ENCODE measurements at regions not wholly inside any gene's neighbourhood (a gene's known extent, or its start where the extent isn't known, plus 50 kb on each side); places are given as distances from the start of the nearest gene placed in this dataset.

GRCh38 chr12:92489781-92490180 is 213.0 kb upstream of the PLEKHG7 start:
- DNase-seq: no peak

DNA sequence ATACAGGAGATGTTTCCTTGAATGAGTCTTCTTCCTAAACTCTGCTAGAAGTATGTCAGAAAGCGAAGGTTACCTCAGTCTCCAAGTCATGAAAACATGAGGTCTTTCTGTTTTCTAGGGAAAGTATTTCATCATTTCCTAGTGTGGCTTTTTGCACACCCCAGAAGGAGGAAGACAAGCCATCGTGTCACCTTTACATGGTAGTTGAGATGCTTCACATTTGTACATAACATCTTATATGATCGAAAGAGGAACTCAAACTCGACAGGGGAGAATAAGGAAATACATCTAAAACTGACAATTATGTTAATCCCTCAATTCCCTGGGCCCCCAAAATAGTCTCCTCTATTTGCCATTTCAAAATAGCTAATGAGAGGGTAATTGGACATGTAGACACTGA is 214.1 kb upstream of the PLEKHG7 start:
- no peak for DNase-seq

GRCh38 chr12:92487138-92487485 is 215.7 kb upstream of the PLEKHG7 start:
- DNase-seq: no peak

DNA sequence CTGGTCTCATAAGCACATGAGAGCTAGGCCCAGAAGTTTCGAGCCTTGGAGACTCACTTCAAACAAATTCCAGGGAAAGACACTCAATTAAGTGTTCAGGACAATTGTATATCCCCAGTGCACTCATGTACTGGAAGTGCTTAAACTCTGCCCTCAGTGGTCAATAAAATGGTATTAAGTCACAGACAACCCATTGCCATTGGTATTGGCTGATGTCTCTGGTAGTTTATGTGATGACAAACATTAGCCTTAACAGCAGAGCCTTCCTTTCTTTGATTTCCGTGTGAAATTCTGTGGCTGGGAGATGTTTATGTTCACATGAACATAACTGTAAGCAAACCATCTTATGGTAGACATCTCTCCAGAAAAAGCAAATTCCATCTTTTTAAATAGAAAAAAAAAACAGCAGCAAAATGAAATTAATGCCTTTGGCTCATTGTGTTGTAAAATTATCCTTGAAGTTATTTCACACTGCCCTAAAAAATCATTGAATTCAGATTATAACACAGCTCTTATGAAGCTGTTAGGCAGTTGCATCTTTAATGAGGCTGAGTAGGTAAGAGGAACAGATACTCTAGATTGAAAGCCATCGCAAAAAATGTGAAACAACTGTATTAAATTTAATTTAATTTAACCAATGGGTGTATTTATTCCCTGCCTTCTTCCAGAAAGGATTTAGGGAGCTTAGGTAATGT is 216.2 kb upstream of the PLEKHG7 start:
- DNase-seq: no peak

DNA sequence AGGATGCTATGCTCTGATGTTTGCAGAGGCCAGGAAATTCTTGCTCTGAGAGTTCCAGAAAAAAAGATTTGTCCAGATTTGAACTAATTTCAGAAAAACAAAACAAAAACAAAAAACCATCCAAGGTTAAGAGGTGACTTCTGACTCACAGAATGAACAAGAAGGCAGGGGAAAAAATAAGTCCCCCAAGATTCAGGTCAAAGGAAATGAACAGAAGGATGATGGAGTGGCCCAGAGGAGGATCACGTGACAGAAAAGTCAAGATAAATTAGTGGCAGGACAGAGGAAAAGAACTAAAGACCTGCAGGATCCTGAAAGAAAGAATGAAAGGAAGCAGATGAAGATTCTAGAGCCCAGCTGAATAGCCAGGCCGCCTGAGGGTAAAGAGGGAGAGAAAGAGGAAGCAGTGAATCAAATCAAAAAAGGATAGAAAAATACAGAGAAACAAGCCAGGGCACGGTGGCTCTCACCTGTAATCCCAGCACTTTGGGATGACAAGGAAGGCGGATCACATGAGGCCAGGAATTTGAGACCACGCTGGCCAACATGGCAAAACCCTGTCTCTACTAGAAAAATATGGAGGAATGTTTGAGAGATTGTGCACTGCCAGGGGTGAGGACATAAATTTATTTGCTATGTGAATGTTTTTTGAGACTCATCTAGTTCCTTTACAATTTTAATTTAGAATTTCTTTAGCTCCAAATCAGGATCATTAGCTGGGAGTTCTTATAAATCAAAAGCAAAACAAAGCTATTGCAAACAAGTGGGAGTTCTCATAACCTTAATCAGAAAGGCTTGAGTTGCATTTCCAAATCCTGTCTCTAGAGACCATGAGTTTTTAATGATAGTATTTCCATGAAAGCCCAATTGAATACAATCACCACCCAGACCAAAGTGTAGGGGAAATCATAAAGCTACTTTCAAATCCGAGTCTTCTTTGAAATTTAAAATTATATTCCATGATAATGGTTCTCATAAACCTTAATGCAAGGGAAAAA is 217.1 kb upstream of the PLEKHG7 start:
- no peak for DNase-seq

GRCh38 chr12:92482599-92482998 is 220.2 kb upstream of the PLEKHG7 start:
- no peak for DNase-seq

DNA sequence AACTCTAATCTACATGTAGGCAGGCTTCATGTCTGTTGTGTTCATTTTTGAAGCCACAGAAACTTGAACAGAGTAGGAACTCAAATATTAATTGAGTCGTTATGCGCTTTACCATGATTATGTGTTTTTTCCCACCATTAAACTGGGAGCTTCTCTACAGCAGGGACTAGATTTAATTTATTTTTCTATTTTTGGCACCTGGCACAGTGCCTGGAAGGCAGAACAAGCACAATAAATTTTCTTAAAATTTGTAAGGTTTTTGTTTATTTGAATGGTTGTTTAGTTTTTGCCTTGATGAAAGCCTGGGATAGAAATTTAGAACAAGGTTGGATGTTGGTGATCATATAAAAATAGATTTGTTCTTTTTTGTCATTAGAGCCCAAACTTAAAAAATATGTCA is 221.7 kb upstream of the PLEKHG7 start:
- no peak for DNase-seq

DNA sequence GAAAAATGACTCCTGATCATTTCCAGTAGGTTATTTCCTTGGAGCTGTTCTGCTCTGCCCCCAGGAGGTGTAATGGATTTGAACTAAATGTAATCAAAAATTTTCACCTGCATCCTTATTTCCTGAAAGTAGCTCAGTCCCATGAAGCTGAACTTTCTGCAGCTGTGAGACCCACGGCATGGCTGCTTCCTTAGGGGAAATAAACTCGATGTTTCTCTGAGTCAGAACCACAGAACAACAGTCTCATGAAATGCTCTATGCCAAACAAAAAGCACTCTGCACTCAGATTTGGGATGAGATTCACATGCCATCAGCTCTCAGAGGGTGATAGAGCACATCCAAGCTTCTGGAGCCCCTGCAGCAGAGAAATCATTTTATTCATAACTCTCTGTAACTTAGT is 224.1 kb upstream of the PLEKHG7 start:
- no peak for DNase-seq

DNA sequence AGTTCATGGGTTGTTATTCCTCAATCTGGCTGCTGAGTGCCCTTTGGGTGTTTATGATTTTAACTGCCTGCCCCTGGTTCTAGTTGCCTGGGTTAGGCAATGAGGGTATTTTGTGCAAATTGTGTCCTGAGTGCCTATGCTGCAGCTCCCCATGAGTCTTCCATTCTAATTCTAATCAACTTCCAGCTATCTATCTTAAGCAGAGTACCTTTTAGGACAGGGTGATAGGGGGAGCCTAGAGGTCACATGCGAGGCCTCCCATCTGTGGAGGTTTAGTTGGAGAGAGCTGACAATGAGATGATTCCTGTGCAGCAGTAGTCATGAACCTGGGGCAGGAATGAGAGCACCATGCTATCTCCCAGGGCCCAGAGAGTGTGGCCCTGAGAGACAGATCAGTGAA is 225.9 kb upstream of the PLEKHG7 start:
- DNase-seq: no peak

GRCh38 chr12:92473564-92473963 is 229.2 kb upstream of the PLEKHG7 start:
- DNase-seq: no peak

- no peak for DNase-seq
Observed at GRCh38 chr12:92472201-92472600, 230.6 kb upstream of the PLEKHG7 start.

- no peak for DNase-seq
Observed at GRCh38 chr12:92471551-92471950, 231.2 kb upstream of the PLEKHG7 start.

DNA sequence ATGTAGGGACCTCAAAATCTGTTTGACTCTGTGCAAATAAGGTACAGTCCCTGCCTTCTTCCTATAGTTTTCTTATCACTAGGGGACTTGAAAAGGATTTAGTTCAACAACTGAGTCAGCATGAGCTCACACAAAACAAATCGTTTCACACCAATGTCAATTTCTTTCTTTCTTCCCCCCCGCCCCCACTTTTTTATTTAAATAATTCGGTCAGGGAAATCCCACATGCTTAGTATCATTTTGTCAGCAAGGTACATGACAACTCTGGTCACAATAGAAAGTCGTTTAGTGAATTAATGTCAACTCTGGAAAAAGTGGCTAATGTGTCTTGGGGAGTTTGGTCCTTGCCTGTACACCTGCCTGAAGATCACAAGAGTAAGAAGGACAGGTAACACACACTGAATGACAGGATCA is 232.2 kb upstream of the PLEKHG7 start:
- DNase-seq: no peak

DNA sequence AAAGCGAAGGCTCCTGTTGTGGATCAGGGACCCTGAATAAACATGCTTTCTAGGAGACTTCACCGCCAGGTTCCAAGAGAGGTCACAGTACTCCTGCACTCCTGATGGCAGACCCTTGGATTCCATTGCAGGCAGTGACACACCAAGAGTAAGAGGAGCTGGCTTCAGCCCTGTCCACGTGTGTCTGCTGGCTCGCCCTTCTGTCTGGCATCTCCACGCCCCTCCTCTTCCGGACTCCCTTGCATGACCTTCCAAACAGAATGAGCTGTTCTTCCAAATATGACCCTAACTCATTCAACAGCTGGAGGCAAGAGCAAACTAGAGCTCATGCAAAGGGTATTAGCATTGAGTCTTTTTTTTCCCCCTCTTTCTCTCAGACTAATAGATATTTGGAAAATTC is 233.0 kb upstream of the PLEKHG7 start:
- no peak for DNase-seq

- DNase-seq: no peak
Observed at GRCh38 chr12:92468358-92469020, 234.3 kb upstream of the PLEKHG7 start.

GRCh38 chr12:92467886-92468285 is 234.9 kb upstream of the PLEKHG7 start:
- DNase-seq: no peak

GRCh38 chr12:92466391-92467305 is 236.1 kb upstream of the PLEKHG7 start:
- no peak for DNase-seq

- DNase-seq: no peak
Observed at GRCh38 chr12:92465786-92466295, 236.9 kb upstream of the PLEKHG7 start.

- no peak for DNase-seq
Observed at GRCh38 chr12:92464911-92465310, 237.9 kb upstream of the PLEKHG7 start.

- DNase-seq: no peak
Observed at GRCh38 chr12:92463171-92463570, 239.6 kb upstream of the PLEKHG7 start.

GRCh38 chr12:92462527-92462926 is 240.3 kb upstream of the PLEKHG7 start:
- DNase-seq: no peak

DNA sequence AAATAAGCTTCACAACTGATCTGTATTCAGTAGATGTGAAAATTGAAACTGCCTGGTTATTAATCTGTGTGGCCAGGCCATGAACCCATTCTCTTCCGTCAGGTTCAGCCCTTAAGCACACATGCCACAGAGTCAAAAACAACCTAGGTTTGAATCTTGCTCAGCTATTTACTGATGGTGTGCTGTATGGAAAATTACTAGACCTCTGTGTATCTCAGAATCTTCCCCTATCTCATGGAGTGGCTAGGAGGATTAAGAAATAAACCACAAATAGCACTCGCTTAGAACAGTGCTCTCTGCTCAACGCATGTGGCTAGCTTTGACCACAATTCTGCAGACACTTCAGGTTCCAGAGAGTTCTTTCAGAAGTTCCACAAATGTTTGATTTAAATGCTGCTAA is 240.7 kb upstream of the PLEKHG7 start:
- no peak for DNase-seq
